Osteocyte (in vitro differentiated cells): ENCODE measurements at regions not wholly inside any gene's neighbourhood (a gene's known extent, or its start where the extent isn't known, plus 50 kb on each side); places are given as distances from the start of the nearest gene placed in this dataset.

Source experiments
- DNase-seq: peaks from one replicate; pipeline ENCODE4 v3.0.0; 2021; ENCODE audit warnings: mixed read lengths; ENCODE audit not compliant: unreplicated experiment; ENCODE audit errors: extremely low spot score
- H3K27ac Mint-ChIP-seq: one replicate; pipeline ENCODE4 v1.8.0; 2021; ENCODE audit warnings: mild to moderate bottlenecking, mixed read lengths; ENCODE audit not compliant: unreplicated experiment
- H3K27me3 Mint-ChIP-seq: one replicate; pipeline ENCODE4 v1.8.0; 2021; ENCODE audit warnings: mixed read lengths; ENCODE audit not compliant: unreplicated experiment
- H3K36me3 Mint-ChIP-seq: one replicate; pipeline ENCODE4 v1.8.0; 2021; ENCODE audit warnings: mixed read lengths; ENCODE audit not compliant: unreplicated experiment
- H3K4me1 Mint-ChIP-seq: one replicate; pipeline ENCODE4 v1.8.0; 2021; ENCODE audit warnings: mixed read lengths; ENCODE audit not compliant: unreplicated experiment
- H3K4me3 Mint-ChIP-seq: one replicate; pipeline ENCODE4 v1.8.0; 2021; ENCODE audit warnings: mild to moderate bottlenecking, moderate library complexity, mixed read lengths; ENCODE audit not compliant: unreplicated experiment
- H3K9me3 Mint-ChIP-seq: one replicate; pipeline ENCODE4 v1.8.0; 2021; ENCODE audit warnings: mixed read lengths; ENCODE audit not compliant: unreplicated experiment
- CTCF ChIP-seq: fragments of 200-600 bp; sonication (generic); IDR thresholded peaks from 2 replicates; pipeline ENCODE4 v1.5.0; 2021; ENCODE audit warnings: antibody characterized with exemption, mild to moderate bottlenecking, moderate library complexity

GRCh38 chr3:117480972-117481371, 771.4 kb downstream of the TUSC7 start:
- no peak for TF ChIP-seq CTCF
- Mint-ChIP-seq H3K9me3 (no peaks in the 10 kb centered on the region), H3K27ac (no peak overlapping the region), H3K4me1 (no peaks in the 10 kb centered on the region), H3K36me3 (no peaks in the 10 kb centered on the region), H3K4me3 (no peak overlapping the region), H3K27me3 (peaks cover 2% of the 10 kb centered on the region)
- no peak for DNase-seq

GRCh38 chr3:117483839-117484238, 774.3 kb downstream of the TUSC7 start:
- DNase-seq: no peak
- Mint-ChIP-seq H3K36me3 (no peaks in the 10 kb centered on the region), H3K27ac (no peak overlapping the region), H3K27me3 (peaks cover 6% of the 10 kb centered on the region), H3K4me1 (no peaks in the 10 kb centered on the region), H3K9me3 (no peaks in the 10 kb centered on the region), H3K4me3 (no peak overlapping the region)
- TF ChIP-seq CTCF: no peak

GRCh38 chr3:117485841-117486240, 776.3 kb downstream of the TUSC7 start:
- DNase-seq: no peak
- H3K36me3 Mint-ChIP-seq: no peaks in the 10 kb centered on the region
- no peak overlapping the region for H3K4me3 Mint-ChIP-seq
- no peaks in the 10 kb centered on the region for H3K4me1 Mint-ChIP-seq
- no peaks in the 10 kb centered on the region for H3K9me3 Mint-ChIP-seq
- TF ChIP-seq CTCF: no peak
- H3K27me3 Mint-ChIP-seq: peaks cover 13% of the 10 kb centered on the region
- H3K27ac Mint-ChIP-seq: no peak overlapping the region

GRCh38 chr3:117486719-117487716, 777.4 kb downstream of the TUSC7 start:
- Mint-ChIP-seq H3K27me3 (peaks cover 13% of the 10 kb centered on the region), H3K27ac (no peak overlapping the region), H3K9me3 (no peaks in the 10 kb centered on the region), H3K4me3 (no peak overlapping the region), H3K36me3 (no peaks in the 10 kb centered on the region), H3K4me1 (no peaks in the 10 kb centered on the region)
- no peak for DNase-seq
- no peak for TF ChIP-seq CTCF

GRCh38 chr3:117488983-117489382, 779.4 kb downstream of the TUSC7 start:
- Mint-ChIP-seq H3K4me1 (no peaks in the 10 kb centered on the region), H3K9me3 (no peaks in the 10 kb centered on the region), H3K4me3 (no peak overlapping the region), H3K27me3 (peaks cover 16% of the 10 kb centered on the region), H3K27ac (no peak overlapping the region), H3K36me3 (no peaks in the 10 kb centered on the region)
- no peak for DNase-seq
- TF ChIP-seq CTCF: no peak
